Cardiac muscle cell (in vitro differentiated cells and primary cell): ENCODE measurements at regions not wholly inside any gene's neighbourhood (a gene's known extent, or its start where the extent isn't known, plus 50 kb on each side); places are given as distances from the start of the nearest gene placed in this dataset.

ENCODE experiments used
- DNase-seq, 2 donors: peaks; one replicate each; pipeline versions ENCODE4 v3.0.0 to v3.0.0-alpha.2; 2010 to 2017; ENCODE audit warnings: low read depth in 1 of 2, low spot score in 1 of 2
- H3K27ac ChIP-seq: fragments of 200-600 bp; sonication (generic); 2 replicates; pipeline ENCODE4 v1.5.1; 2016
- H3K27me3 ChIP-seq: fragments of 200-600 bp; sonication (generic); 2 replicates; pipeline ENCODE4 v1.6.0; 2016; ENCODE audit warnings: control low read depth
- H3K36me3 ChIP-seq: fragments of 200-600 bp; sonication (generic); 2 replicates; pipeline ENCODE4 v1.5.1; 2016; ENCODE audit warnings: control low read depth
- H3K4me1 ChIP-seq: fragments of 200-600 bp; sonication (generic); 2 replicates; pipeline ENCODE4 v1.8.1; 2017; ENCODE audit warnings: low read depth, mild to moderate bottlenecking, mixed run types
- H3K4me3 ChIP-seq: fragments of 200-600 bp; sonication (generic); 2 replicates; pipeline ENCODE4 v1.5.1; 2016; ENCODE audit warnings: mild to moderate bottlenecking
- H3K9me3 ChIP-seq: fragments of 200-600 bp; sonication (generic); 2 replicates; pipeline ENCODE4 v1.5.1; 2017; ENCODE audit warnings: low read depth, mild to moderate bottlenecking, control low read depth
- TF ChIP-seq, protein P1 (sequence below): IDR thresholded peaks from 2 replicates; pipeline ENCODE4 v1.5.1; 2012; ENCODE audit warnings: low read depth, mild to moderate bottlenecking, low read length

DNA sequence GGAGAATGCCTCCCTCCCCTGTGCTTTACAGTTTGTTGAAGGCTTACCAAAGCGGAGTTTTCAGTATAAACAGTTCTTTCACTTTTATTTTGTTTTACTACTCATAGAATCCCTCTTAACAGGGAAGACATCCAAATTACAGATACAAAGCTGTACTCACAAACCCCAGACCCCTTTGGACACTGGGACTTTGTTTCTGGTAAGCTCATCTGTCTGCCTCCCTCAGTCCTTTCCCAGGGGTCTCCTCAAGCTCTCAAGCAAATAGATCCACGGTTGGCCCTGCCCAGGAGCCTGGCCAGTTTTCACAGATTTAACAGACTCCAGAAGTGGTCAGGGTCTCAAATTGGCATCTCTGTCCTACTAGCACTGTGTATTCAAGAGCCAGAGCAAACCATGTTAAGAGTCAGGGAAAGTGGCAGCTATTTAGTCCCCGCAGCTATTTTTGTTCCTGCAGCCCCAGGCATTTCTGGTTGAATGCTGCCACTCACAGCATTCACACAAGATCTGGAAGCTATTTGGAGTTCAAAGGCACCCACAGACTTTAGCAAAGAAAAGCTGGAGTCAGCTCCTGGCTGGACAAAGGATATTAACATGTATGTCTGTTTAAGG lies 54.2 kb downstream of the TMEM100 start:
- TF ChIP-seq, protein P1, sequence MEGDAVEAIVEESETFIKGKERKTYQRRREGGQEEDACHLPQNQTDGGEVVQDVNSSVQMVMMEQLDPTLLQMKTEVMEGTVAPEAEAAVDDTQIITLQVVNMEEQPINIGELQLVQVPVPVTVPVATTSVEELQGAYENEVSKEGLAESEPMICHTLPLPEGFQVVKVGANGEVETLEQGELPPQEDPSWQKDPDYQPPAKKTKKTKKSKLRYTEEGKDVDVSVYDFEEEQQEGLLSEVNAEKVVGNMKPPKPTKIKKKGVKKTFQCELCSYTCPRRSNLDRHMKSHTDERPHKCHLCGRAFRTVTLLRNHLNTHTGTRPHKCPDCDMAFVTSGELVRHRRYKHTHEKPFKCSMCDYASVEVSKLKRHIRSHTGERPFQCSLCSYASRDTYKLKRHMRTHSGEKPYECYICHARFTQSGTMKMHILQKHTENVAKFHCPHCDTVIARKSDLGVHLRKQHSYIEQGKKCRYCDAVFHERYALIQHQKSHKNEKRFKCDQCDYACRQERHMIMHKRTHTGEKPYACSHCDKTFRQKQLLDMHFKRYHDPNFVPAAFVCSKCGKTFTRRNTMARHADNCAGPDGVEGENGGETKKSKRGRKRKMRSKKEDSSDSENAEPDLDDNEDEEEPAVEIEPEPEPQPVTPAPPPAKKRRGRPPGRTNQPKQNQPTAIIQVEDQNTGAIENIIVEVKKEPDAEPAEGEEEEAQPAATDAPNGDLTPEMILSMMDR: no peak
- no peak overlapping the region for H3K4me3 ChIP-seq
- no peaks in the 10 kb centered on the region for H3K9me3 ChIP-seq
- no peaks in the 10 kb centered on the region for H3K27me3 ChIP-seq
- peaks cover 22% of the 10 kb centered on the region for H3K4me1 ChIP-seq
- DNase-seq: peak in 1 of 2 donors; percentile 72
- peak overlapping the region; percentile 89 for H3K27ac ChIP-seq
- H3K36me3 ChIP-seq: no peaks in the 10 kb centered on the region

DNA sequence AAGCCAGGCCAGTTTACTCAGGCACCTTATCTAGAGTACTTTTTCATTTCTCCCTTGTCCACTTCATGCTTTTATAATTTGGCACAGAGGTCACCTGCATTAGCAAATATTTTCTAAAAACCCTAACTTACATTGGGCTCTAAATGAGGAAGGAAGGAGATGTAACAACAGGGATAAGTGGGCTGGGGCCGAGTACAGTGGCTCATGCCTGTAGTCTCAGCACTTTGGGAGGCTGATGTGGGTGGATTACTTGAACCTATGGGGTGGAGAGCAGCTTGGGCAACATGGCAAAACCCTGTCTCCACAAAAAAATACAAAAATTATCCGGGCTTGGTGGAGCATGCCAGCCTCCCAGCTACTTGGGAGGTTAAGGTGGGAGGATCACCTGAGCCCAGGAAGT lies 55.9 kb downstream of the TMEM100 start:
- H3K27ac ChIP-seq: no peak overlapping the region
- H3K36me3 ChIP-seq: no peaks in the 10 kb centered on the region
- no peaks in the 10 kb centered on the region for H3K27me3 ChIP-seq
- H3K4me3 ChIP-seq: no peak overlapping the region
- H3K9me3 ChIP-seq: no peaks in the 10 kb centered on the region
- TF ChIP-seq, protein P1: no peak
- peaks cover 23% of the 10 kb centered on the region for H3K4me1 ChIP-seq
- DNase-seq: no peak

DNA sequence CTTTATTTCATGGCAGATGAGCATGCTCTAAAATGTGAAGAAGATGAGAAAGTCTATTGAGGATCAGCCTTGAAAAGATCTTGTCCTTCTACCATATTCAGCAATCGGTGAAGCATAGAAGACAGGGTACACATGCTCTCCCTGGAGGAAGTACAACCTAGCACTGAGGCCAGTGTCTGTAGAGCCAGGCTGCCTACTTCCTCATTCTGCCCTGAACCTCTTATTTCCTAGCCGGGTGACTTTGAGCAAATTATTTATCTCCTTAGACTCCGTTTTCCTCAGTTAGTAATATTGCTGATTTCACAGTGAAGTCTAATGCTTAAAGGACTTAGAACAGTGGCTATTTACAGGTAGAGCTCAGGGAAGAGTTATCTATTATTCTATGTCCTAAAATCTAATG lies 58.4 kb downstream of the TMEM100 start:
- Histone ChIP-seq H3K27me3 (no peaks in the 10 kb centered on the region), H3K4me1 (peaks cover 34% of the 10 kb centered on the region), H3K4me3 (no peak overlapping the region), H3K36me3 (no peaks in the 10 kb centered on the region), H3K9me3 (no peaks in the 10 kb centered on the region), H3K27ac (no peak overlapping the region)
- TF ChIP-seq, protein P1: no peak
- DNase-seq: no peak

DNA sequence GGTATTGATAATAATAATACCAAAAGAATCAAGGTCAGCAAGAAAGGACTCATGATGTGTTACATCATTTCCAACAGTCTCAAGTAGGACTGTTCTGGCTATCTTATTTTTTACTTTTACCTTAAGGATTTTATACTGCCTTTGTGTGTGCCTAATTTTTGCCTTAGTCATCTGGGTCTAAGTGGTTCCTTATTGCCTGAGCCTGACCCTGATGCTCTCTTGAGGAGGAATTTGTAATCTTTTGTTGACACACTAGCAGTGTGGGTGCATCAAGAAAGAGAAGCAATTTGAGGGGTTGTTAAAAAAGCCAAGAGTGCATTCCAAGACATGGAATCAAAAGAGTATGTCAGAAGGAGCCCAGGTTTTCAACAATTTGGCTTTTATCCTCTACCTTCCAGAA lies 59.3 kb downstream of the TMEM100 start:
- Histone ChIP-seq H3K27me3 (no peaks in the 10 kb centered on the region), H3K27ac (no peak overlapping the region), H3K36me3 (no peaks in the 10 kb centered on the region), H3K4me3 (no peak overlapping the region), H3K9me3 (no peaks in the 10 kb centered on the region), H3K4me1 (peaks cover 26% of the 10 kb centered on the region)
- TF ChIP-seq, protein P1: no peak
- DNase-seq: no peak

DNA sequence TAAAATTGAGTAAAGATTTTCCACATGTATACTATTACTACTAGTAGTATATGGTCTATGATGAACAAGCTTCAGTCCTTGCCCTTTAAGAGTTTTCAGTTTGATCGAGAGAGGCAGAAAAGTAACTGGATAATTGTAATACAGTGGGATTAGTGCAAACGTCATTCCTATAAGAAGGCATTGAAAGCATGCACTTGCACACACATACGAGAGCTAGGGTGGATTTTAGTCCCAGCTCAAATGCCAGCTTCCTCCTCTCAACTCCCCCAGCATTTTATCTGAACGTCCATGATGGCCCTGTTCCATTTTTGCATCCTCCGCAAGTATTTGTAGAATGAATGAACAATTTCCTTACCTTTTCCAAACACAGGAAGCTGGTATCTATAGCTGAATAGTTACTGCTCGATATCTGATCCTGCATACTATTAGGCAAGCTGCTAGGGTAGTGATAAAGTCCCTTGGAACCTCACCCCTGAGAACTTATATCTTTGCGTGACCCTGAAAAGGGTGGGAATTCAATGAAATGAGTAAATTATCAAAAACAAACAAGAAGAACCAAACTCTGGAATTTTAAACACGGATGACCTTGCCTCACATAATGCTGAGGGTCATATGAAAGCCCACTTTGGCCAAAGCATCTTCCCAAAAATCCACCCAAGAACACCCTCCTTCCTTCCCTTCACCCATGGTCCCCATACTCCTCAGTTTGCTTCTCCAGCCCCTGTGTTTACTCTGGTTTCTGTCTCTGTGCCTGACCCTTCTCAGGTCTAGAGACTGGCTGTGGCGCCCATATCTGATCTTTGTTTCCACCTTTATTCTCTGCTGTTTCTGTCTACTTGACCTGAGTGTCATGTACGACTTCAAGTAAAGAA lies 60.5 kb downstream of the TMEM100 start:
- Histone ChIP-seq H3K27me3 (no peaks in the 10 kb centered on the region), H3K36me3 (no peaks in the 10 kb centered on the region), H3K9me3 (no peaks in the 10 kb centered on the region), H3K4me1 (peaks cover 18% of the 10 kb centered on the region), H3K4me3 (no peak overlapping the region), H3K27ac (no peak overlapping the region)
- no peak for DNase-seq
- TF ChIP-seq, protein P1: no peak
